Neural cell (in vitro differentiated cells): ENCODE measurements at regions not wholly inside any gene's neighbourhood (a gene's known extent, or its start where the extent isn't known, plus 50 kb on each side); places are given as distances from the start of the nearest gene placed in this dataset.

Source experiments
- EP300 ChIP-seq: fragments of 450-650 bp; conservative IDR thresholded peaks from 2 replicates; pipeline ENCODE4 v1.6.1; 2014; ENCODE audit warnings: antibody characterized with exemption, mild to moderate bottlenecking, moderate library complexity; ENCODE audit not compliant: poor library complexity, severe bottlenecking
- EZH2 ChIP-seq: fragments of 200-600, 300-800 bp; shearing (Covaris generic), sonication (generic); IDR thresholded peaks from 2 replicates; pipeline ENCODE4 v1.6.1; 2014; ENCODE audit warnings: antibody characterized with exemption, low read length, borderline replicate concordance, mild to moderate bottlenecking; ENCODE audit not compliant: insufficient read depth, poor library complexity, severe bottlenecking
- POLR2AphosphoS5 ChIP-seq: IDR thresholded peaks from 2 replicates; pipeline ENCODE4 v1.6.1; 2012
- RAD21 ChIP-seq: fragments of 450-650 bp; conservative IDR thresholded peaks from 2 replicates; pipeline ENCODE4 v1.6.1; 2014; ENCODE audit warnings: antibody characterized with exemption, mild to moderate bottlenecking, moderate library complexity
- REST ChIP-seq: IDR thresholded peaks from 2 replicates; pipeline ENCODE4 v1.6.1; 2012; ENCODE audit warnings: borderline replicate concordance
- SMC3 ChIP-seq: fragments of 450-650 bp; conservative IDR thresholded peaks from 2 replicates; pipeline ENCODE4 v1.6.1; 2014; ENCODE audit warnings: antibody characterized with exemption, mild to moderate bottlenecking, moderate library complexity; ENCODE audit not compliant: poor library complexity
- TAF1 ChIP-seq: IDR thresholded peaks from 2 replicates; pipeline ENCODE4 v1.6.1; 2012; ENCODE audit warnings: low read depth
- TF ChIP-seq, protein P1 (sequence below): fragments of 450-650 bp; IDR thresholded peaks from 2 replicates; pipeline ENCODE4 v1.5.1; 2014; ENCODE audit warnings: antibody characterized with exemption, mild to moderate bottlenecking, moderate library complexity; ENCODE audit not compliant: poor library complexity, severe bottlenecking

DNA sequence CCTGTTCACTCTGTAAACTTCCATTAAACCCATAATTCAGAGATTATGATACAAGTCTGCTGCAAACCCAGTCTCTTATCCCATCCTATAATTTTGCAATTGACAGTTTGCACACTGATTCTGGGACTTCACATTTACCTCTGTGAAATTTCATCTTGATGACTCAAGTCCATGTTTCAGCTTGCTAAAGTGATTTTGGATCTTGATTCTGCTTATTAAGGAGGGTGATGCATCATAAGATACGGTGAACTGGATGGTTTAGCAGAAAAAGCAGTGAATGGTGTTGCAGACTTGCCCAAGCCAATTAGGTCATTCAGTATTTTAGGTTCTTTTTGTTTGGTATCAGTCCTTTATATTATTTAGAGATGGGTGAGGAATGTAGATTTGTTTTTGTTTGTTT lies 125.5 kb upstream of the PODXL start:
- TF ChIP-seq, protein P1, sequence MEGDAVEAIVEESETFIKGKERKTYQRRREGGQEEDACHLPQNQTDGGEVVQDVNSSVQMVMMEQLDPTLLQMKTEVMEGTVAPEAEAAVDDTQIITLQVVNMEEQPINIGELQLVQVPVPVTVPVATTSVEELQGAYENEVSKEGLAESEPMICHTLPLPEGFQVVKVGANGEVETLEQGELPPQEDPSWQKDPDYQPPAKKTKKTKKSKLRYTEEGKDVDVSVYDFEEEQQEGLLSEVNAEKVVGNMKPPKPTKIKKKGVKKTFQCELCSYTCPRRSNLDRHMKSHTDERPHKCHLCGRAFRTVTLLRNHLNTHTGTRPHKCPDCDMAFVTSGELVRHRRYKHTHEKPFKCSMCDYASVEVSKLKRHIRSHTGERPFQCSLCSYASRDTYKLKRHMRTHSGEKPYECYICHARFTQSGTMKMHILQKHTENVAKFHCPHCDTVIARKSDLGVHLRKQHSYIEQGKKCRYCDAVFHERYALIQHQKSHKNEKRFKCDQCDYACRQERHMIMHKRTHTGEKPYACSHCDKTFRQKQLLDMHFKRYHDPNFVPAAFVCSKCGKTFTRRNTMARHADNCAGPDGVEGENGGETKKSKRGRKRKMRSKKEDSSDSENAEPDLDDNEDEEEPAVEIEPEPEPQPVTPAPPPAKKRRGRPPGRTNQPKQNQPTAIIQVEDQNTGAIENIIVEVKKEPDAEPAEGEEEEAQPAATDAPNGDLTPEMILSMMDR = no peak
- TF ChIP-seq POLR2AphosphoS5 (no peak), EZH2 (no peak), TAF1 (no peak), RAD21 (no peak), REST (no peak), EP300 (no peak), SMC3 (no peak)
